Astrocyte (in vitro differentiated cells and primary cell): ENCODE measurements at regions not wholly inside any gene's neighbourhood (a gene's known extent, or its start where the extent isn't known, plus 50 kb on each side); places are given as distances from the start of the nearest gene placed in this dataset.

ENCODE experiments used
- EZH2 ChIP-seq: IDR thresholded peaks from 2 replicates; pipeline ENCODE4 v1.6.1; 2012; ENCODE audit warnings: mild to moderate bottlenecking, low read length, inconsistent platforms; ENCODE audit not compliant: insufficient read depth
- TF ChIP-seq, protein P1 (sequence below): IDR thresholded peaks from 2 replicates; pipeline ENCODE4 v1.5.1; 2011; ENCODE audit warnings: low read depth, mild to moderate bottlenecking, inconsistent platforms, low read length, moderate library complexity; ENCODE audit not compliant: insufficient read depth

DNA sequence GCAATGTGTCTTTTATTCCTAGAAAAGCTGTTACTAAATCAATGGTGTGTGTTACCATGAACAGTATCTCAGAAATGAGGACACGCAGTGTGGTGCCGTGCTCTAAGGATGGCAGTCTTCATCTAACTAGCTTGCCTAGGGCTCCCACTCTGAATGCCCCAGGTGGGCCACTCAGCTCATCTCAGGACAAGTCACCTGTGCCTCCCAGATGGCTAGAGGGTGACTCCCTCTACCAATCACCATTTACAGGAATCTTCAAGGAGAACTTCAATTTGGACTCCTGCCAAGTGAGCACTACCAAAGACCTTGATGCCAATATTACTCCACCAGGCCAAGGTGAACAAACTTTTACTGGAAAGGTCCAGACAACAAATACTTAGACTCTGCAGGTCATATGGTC is 202.8 kb upstream of the FOXQ1 start:
- TF ChIP-seq, protein P1, sequence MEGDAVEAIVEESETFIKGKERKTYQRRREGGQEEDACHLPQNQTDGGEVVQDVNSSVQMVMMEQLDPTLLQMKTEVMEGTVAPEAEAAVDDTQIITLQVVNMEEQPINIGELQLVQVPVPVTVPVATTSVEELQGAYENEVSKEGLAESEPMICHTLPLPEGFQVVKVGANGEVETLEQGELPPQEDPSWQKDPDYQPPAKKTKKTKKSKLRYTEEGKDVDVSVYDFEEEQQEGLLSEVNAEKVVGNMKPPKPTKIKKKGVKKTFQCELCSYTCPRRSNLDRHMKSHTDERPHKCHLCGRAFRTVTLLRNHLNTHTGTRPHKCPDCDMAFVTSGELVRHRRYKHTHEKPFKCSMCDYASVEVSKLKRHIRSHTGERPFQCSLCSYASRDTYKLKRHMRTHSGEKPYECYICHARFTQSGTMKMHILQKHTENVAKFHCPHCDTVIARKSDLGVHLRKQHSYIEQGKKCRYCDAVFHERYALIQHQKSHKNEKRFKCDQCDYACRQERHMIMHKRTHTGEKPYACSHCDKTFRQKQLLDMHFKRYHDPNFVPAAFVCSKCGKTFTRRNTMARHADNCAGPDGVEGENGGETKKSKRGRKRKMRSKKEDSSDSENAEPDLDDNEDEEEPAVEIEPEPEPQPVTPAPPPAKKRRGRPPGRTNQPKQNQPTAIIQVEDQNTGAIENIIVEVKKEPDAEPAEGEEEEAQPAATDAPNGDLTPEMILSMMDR, result no peak
- no peak for TF ChIP-seq EZH2
